Ishikawa (cell line): ENCODE measurements at regions not wholly inside any gene's neighbourhood (a gene's known extent, or its start where the extent isn't known, plus 50 kb on each side); places are given as distances from the start of the nearest gene placed in this dataset.

Source experiments
- CEBPB ChIP-seq: IDR thresholded peaks from 2 replicates; pipeline ENCODE4 v1.6.1; 2012
- CREB1 ChIP-seq: IDR thresholded peaks from 2 replicates; pipeline ENCODE4 v1.6.1; 2012; ENCODE audit warnings: low read depth
- EGR1 ChIP-seq: IDR thresholded peaks from 2 replicates; pipeline ENCODE4 v1.6.1; 2012
- EP300 ChIP-seq: IDR thresholded peaks from 2 replicates; pipeline ENCODE4 v1.6.1; 2012; ENCODE audit warnings: borderline replicate concordance
- MAX ChIP-seq: IDR thresholded peaks from 2 replicates; pipeline ENCODE4 v1.6.1; 2012
- NFIC ChIP-seq: IDR thresholded peaks from 2 replicates; pipeline ENCODE4 v1.6.1; 2012
- RAD21 ChIP-seq: IDR thresholded peaks from 2 replicates; pipeline ENCODE4 v1.6.1; 2012; ENCODE audit warnings: low read depth
- TAF1 ChIP-seq: IDR thresholded peaks from 2 replicates; pipeline ENCODE4 v1.6.1; 2012; ENCODE audit warnings: low read depth, mild to moderate bottlenecking
- TCF12 ChIP-seq: IDR thresholded peaks from 2 replicates; pipeline ENCODE4 v1.6.1; 2012; ENCODE audit warnings: low read depth
- TEAD4 ChIP-seq: IDR thresholded peaks from 2 replicates; pipeline ENCODE4 v1.6.1; 2012
- YY1 ChIP-seq: IDR thresholded peaks from 2 replicates; pipeline ENCODE4 v1.6.1; 2012; ENCODE audit warnings: low read depth
- TF ChIP-seq, protein P1 (sequence below): IDR thresholded peaks from 2 replicates; pipeline ENCODE4 v1.6.1; 2012; ENCODE audit warnings: low read depth, mild to moderate bottlenecking
- TF ChIP-seq, protein P2 (sequence below): IDR thresholded peaks from 2 replicates; pipeline ENCODE4 v1.6.1; 2012

DNA sequence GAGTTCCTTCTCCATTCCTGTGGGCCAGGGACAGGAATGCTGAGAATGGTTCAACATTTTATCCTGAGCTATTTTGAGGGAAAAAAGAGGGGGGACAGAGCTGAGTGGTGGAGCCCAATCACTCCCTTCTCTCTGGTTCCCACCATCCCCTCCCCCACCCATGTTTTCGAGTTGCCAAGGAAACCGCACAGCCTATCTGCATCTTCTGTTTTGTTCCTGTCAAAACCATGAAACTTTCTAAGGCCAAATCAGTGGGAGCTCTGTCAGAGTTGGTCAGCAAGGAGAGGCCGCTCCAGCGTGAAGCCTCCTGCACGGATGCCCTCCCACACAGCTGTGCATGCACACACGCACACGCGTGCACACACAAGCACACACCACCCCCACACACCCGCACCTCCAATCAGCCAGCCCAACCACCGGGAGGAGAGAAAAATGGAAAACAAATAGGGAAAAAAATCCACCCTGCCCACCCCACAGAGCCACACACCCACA lies 54.5 kb upstream of the ATP2B4 start:
- TF ChIP-seq MAX: no peak
- no peak for TF ChIP-seq CEBPB
- TF ChIP-seq, protein P1, sequence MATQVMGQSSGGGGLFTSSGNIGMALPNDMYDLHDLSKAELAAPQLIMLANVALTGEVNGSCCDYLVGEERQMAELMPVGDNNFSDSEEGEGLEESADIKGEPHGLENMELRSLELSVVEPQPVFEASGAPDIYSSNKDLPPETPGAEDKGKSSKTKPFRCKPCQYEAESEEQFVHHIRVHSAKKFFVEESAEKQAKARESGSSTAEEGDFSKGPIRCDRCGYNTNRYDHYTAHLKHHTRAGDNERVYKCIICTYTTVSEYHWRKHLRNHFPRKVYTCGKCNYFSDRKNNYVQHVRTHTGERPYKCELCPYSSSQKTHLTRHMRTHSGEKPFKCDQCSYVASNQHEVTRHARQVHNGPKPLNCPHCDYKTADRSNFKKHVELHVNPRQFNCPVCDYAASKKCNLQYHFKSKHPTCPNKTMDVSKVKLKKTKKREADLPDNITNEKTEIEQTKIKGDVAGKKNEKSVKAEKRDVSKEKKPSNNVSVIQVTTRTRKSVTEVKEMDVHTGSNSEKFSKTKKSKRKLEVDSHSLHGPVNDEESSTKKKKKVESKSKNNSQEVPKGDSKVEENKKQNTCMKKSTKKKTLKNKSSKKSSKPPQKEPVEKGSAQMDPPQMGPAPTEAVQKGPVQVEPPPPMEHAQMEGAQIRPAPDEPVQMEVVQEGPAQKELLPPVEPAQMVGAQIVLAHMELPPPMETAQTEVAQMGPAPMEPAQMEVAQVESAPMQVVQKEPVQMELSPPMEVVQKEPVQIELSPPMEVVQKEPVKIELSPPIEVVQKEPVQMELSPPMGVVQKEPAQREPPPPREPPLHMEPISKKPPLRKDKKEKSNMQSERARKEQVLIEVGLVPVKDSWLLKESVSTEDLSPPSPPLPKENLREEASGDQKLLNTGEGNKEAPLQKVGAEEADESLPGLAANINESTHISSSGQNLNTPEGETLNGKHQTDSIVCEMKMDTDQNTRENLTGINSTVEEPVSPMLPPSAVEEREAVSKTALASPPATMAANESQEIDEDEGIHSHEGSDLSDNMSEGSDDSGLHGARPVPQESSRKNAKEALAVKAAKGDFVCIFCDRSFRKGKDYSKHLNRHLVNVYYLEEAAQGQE: no peak
- no peak for TF ChIP-seq YY1
- no peak for TF ChIP-seq CREB1
- no peak for TF ChIP-seq TAF1
- TF ChIP-seq EP300: no peak
- no peak for TF ChIP-seq RAD21
- TF ChIP-seq NFIC: no peak
- TF ChIP-seq EGR1: no peak
- TF ChIP-seq TCF12: no peak
- TF ChIP-seq, protein P2, sequence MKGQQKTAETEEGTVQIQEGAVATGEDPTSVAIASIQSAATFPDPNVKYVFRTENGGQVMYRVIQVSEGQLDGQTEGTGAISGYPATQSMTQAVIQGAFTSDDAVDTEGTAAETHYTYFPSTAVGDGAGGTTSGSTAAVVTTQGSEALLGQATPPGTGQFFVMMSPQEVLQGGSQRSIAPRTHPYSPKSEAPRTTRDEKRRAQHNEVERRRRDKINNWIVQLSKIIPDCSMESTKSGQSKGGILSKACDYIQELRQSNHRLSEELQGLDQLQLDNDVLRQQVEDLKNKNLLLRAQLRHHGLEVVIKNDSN: no peak
- no peak for TF ChIP-seq TEAD4
